ENCODE measurements at regions not wholly inside any gene's neighbourhood (a gene's known extent, or its start where the extent isn't known, plus 50 kb on each side); places are given as distances from the start of the nearest gene placed in this dataset.

DNA sequence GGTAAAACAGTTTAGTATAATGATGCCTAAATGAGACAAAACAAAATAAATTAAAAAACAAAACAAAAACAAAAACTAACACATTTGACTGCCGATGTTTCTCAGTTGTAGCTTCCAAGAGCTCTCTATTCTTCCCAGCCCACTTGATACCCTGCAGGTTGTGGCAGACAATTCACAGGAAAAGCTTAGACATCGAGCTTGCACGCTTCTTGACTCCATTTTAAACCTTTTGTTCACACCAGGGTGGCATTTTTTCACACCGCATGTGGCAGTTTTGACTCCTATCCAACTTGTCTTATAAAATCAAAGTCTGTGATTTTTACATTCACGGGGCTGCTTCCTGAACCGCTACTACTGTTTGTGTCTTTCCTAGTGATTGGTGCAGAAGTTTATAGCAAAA lies 575.9 kb downstream of the USP25 start:
- DNase-seq (ENCODE audit: low read depth) = no peak

DNA sequence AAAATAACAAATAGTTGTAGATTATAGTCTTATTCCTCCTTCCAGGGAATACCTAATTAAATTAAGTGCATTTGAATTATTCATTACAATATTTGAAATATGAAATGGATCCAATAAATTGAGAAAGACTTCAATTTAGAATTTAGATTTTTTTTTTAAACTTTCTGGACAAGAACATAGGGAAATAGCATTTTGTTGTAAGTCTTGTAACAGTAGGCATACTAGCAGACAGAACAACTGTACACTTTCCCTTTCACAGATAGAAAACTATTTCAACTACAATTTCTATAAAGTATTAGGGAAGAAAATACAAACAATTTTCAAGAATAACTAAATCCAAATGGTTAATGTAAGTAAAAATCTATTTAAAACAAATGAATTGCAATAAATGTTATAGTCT lies 577.5 kb downstream of the USP25 start:
- DNase-seq (ENCODE audit: low read depth) = no peak

GRCh38 chr21:16308269-16308668 lies 578.5 kb downstream of the USP25 start:
- DNase-seq (ENCODE audit: low read depth) = no peak

DNA sequence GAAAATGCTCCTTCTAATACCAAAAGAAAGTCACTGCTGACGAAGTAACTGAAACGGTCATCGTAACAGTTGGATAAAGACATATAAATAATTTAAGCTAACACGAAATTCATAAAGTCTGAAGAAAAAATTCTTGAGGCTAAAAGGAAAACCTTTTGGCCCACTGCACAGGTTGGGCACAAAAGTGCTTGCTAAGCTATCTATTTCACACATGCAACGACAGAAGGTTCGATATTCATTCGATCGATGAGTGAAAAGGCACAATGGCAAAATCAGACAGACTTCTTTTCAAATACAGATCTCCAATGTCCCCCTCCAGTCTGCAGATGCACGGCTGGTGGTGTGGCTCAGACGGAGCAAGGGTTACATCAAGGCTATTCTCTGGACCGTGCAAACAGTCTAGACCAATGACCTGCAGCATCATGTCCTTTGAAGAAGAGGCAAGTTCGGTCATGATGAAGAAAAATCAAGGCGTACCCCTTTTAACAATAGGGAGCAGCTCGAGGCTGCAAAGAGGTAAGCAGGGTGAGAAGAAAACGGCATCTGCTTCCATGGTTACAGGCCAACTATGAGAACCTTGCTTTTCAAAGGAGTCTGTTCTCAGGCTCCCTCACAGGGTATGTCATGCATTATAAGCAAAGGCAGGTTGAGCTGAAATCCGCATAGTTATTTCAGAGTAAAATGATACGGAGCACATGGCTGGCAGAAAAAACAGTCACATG lies 579.6 kb downstream of the USP25 start:
- no peak for DNase-seq (ENCODE audit: low read depth)

DNA sequence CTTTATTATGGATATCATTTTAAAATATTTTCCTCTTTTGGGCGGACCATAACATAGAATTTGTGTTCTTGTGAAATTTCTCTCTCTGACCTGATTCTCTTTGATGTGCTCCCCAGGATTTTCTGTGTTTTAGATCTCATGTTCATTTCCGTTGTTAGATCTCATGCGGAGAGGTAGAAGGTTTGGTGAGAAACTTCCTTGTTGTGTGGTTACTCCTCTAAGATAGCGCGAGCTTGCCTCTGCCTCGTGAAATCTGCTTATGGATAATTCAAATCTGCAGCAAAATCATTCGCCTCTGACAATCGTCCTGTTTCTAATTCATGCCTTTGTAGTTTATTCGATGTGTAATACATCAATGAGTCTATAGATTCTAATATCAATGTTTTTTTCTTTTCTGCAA lies 580.4 kb downstream of the USP25 start:
- DNase-seq (ENCODE audit: low read depth) = no peak

GRCh38 chr21:16311229-16311628 lies 581.4 kb downstream of the USP25 start:
- DNase-seq (ENCODE audit: low read depth) = no peak

- DNase-seq (ENCODE audit: low read depth) = no peak
Observed at GRCh38 chr21:16312321-16312720, 582.5 kb downstream of the USP25 start.

- no peak for DNase-seq (ENCODE audit: low read depth)
Observed at GRCh38 chr21:16315223-16315622, 585.4 kb downstream of the USP25 start.

DNA sequence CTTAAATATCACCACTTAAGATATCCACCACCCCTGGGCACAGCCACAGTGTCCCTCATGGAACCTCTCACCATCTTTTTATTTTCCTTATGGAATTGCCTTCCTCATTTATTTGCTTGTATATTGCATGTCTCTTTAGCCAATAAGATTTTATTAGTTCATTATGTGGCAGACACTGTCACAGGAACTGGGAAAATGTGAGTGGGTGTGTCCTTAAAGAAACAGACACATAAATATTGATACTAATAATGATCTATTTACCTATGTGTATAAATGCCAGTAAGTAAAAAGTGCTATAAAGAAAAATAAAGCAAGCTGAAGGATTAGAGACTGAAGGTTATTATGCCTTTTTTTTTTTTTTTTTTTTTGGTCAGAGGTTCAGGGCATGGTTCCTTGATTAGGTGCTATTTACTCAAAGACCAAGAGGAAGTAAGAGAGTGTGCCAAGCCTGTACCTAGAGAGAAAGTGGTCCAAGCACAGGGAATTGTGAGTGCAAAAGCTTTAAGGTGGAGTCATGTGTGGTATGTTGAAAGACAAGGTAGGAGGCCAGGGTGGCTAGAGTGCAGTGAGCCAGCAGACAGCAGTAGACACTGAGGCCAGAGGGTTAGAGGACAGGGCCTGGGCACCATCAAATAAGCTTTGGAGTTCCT lies 589.0 kb downstream of the USP25 start:
- DNase-seq (ENCODE audit: low read depth) = no peak

- no peak for DNase-seq (ENCODE audit: low read depth)
Observed at GRCh38 chr21:16320110-16320509, 590.3 kb downstream of the USP25 start.

DNA sequence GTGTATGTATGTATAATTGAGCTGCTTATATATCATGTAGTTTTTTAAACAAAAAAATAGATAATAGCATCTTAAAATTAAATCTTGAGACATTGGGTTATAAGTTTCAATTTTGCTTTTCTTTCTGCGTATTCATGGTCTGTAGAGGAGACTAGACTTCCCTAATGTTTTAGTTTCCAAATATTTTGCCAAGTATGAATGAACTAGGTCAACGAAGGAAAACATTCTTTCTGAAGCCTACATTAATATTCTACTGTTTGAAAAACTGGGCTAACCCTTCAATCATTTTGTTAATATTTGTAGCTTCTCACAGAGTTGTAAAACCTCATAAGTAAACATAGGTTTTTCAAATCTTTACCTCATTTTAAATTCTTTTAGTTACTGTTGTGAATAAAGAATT lies 592.7 kb downstream of the USP25 start:
- no peak for DNase-seq (ENCODE audit: low read depth)

GRCh38 chr21:16323596-16323995 lies 593.8 kb downstream of the USP25 start:
- DNase-seq (ENCODE audit: low read depth) = no peak

DNA sequence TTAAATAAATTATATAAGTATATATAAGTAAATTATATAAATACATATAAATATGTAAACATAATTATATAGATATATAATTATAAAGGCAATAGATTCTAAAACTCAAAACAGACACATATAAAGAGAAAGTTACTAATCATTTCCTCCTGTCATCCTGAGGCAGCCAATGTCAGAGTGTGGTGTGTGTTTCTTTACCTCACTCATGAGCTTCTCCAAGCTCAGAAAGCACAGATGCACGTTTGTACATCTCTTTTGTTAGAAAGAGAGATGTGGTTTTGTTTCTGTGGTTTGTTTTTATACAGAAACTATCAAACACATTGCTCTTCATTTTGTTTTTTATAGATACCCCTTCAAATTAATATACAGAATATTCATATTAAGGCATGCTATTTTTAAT lies 594.8 kb downstream of the USP25 start:
- DNase-seq (ENCODE audit: low read depth) = no peak

- DNase-seq (ENCODE audit: low read depth) = no peak
Observed at GRCh38 chr21:16330082-16330907, 600.5 kb downstream of the USP25 start.

DNA sequence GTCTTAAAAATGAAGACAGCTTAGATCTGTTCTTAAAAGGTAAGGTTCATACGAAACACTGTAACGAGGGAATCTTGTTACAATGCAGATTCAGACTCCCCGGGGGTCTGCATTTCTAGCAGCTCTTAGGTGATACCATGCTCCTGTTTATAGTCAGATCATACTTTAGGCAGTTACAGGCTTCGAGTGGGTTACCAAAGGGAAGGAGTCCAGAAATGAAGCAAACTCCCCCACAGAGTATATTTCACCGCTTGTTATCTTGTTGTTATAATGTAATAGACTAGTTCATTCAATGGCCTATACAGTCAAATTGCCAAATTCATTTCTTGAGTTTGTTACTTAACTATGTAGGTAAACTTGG lies 601.1 kb downstream of the USP25 start:
- DNase-seq (ENCODE audit: low read depth) = no peak

DNA sequence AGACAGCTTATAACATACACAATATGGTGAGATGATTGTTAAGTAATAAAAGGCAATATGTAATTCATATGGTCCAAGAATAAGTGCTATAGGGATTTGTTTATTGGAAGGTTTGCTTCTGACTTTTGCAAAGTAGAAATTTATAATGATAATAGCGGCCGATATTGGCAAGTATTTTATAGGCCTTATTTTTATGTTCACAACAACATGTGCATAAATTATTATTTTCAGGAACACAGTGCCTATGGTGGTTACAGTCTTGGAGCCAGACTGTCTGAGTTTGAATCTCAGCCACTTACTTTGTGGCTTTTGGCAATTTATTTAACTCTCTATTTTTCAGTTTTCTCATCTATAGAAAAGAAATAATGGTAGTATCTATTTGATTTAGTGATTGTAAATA lies 607.5 kb downstream of the USP25 start:
- no peak for DNase-seq (ENCODE audit: low read depth)

- no peak for DNase-seq (ENCODE audit: low read depth)
Observed at GRCh38 chr21:16342932-16343331, 613.1 kb downstream of the USP25 start.

- DNase-seq (ENCODE audit: low read depth) = no peak
Observed at GRCh38 chr21:16343776-16344175, 614.0 kb downstream of the USP25 start.

DNA sequence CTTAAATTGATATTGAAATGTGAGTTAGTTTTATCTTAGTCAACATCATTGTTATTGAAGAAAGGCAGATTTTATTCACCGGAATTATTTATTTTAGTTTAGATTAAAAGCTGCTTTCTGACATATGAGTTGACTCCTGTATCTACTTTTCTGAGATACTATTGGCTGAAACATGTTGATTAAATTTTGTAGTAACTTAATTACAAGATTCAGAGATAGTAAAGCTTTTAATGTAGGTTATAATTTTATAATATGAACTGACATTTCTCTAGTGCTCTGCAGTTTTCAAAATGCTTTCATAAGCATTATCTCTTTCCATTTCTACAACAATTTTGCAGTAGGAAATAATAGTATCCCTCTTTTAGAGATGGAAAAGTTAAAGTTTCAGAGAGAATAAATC lies 616.0 kb downstream of the USP25 start:
- no peak for DNase-seq (ENCODE audit: low read depth)

DNA sequence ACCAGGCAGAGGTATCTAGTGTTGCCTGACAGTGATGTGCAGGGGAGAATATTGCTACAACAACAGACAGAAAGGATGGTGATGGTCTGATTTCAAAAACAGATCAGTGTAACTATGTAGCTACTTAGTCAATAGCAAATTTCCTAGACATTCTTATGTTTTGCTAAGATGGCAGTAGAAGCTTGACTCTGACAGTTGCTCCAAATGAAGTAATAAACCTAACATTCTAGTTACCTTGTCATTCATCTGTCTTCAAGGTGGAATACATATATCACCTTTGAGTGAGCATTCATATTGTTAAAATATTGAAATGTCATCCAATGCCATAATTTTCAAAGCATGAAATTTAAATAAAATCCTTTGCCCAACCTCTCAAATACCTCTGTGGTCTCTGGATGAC lies 617.4 kb downstream of the USP25 start:
- no peak for DNase-seq (ENCODE audit: low read depth)

DNA sequence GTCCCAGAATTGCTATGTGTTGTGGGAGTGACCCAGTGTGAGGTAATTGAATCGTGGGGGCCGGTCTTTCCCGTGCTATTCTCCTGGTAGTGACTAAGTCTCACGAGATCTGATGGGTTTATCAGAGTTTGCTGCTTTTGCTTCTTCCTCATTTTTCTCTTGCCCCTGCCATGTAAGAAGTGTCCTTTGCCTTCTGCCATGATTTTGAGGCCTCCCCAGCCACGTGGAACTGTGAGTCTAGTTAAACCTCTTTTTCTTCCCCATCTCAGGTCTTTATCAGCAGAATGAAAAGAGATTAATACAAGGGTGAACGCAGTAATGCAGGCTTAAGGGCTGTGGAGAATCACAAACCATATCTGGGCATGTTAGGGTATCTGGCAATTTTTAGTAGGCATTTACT lies 624.0 kb downstream of the USP25 start:
- DNase-seq (ENCODE audit: low read depth) = no peak

DNA sequence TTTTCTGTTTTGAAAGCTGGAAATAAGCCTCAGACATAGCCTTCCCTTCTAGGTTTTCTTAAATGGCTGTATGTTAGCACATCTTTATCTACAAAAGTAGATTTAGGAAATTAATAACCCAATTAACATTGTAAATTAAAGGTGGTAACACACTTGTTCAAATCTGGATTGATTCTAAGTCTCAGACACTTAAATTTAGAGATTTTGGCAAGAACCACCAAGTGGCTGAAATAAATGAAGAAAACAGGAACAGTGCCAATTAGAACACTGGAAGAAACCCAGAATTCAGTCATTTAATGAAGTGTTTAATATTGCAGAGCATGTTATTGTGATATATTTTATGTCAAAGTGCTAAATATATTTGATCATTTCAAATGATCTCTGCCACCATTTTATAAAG lies 628.2 kb downstream of the USP25 start:
- no peak for DNase-seq (ENCODE audit: low read depth)

- no peak for DNase-seq (ENCODE audit: low read depth)
Observed at GRCh38 chr21:16358784-16359183, 629.0 kb downstream of the USP25 start.

Measured in stimulated activated CD8-positive, alpha-beta memory T cell treated with anti-CD3 and anti-CD28 coated beads, Interleukin-4, amount 100 ng/mL, for 24 hours (primary cell).